Kidney capillary endothelial cell (primary cell): ENCODE measurements at regions not wholly inside any gene's neighbourhood (a gene's known extent, or its start where the extent isn't known, plus 50 kb on each side); places are given as distances from the start of the nearest gene placed in this dataset.
A peak's percentile ranks its signal among the peaks of the same experiment; 100 is the strongest.
"Not testable (repeated sequence)": the region's sequence is repeated elsewhere in the genome, so short reads cannot be mapped to it uniquely, and the experiment has no call there.

Experiments
- DNase-seq: peaks from one replicate; pipeline ENCODE4 v3.0.0-alpha.2; 2018; ENCODE audit warnings: low spot score

- no peak for DNase-seq
These were observed 94.3 kb upstream of the FRMD4A start for GRCh38 chr10:14425034-14425433.

DNA sequence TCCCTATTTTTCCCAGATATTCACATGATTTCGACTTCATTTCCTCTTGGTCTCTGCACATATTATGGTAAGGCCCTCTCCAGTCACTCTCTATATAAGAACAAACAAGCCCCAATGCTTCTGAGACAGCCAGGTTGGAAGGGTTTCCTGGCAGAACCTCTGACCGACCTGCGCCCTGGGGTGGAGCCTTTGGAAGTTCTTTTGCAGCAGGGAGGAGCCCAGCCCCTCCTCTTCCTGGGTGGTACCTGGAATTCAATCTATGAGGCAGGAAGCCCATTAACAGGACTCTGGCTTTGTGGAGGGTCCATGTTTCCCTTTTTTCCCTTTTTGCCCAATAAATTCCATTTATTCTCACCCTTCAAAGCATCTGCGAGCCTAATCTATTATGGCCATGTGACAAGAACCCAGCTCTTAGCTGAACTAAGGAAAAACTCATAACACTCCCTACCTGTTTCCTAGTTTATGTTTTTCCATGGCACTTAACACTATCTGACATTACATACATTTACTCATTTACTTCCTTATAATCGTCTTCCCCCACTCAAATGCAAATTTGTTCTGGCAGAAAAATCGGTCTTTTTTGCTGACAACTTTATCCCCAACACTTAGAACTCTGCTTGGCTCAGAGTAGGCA lies 92.5 kb upstream of the FRMD4A start:
- DNase-seq, result no peak

DNA sequence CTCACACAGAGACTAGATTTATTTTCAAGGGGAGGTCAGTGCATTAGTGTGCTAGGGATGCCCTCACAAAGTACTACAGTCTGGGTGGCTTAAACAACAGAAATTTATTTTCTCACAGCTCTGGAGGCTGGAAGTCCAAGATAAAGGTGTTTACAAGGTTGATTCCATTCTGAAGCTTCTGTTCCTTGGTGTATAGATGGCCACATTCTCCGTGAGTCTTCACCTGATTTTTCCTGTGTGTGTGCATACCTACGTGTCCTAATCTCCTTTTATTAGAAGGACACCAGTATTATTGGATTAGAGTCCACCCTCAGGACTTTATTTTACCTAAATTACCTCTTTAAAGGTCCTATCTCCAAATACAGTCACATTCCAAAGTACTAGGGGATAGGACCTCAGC lies 91.7 kb upstream of the FRMD4A start:
- no peak for DNase-seq

- DNase-seq, result no peak
These were observed 91.2 kb upstream of the FRMD4A start for GRCh38 chr10:14421941-14422340.

GRCh38 chr10:14417336-14417735 lies 86.6 kb upstream of the FRMD4A start:
- not testable (repeated sequence) for DNase-seq

- no peak for DNase-seq
These were observed 85.6 kb upstream of the FRMD4A start for GRCh38 chr10:14416308-14416700.

DNA sequence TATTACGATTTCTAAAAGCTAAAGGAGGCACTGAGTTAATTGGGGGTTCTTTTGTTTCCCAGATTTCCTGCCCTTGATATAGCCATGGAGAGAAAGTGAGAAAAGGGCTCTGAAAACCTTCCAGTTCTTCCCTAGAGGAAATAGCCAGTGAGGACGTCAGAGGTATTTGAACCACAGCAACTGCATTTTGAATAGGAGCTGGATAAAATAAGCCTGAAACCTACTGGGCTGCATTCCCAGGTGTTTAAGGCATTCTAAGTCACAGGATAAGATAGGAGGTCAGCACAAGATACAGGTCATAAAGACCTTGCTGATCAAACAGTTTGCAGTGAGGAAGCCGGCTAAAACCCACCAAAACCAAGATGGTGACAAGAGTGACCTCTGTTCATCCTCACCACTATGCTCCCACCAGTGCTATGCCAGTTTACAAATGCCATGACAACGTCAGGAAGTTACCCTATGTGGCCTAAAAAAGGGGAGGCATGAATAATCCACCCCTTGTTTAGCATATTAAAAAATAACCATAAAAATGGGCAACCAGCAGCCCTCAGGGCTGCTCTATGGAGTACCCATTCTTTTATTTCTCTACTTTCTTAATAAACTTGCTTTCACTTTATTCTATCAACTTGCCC lies 85.1 kb upstream of the FRMD4A start:
- DNase-seq, result no peak

- DNase-seq, result peak; percentile 10
These were observed 84.2 kb upstream of the FRMD4A start for GRCh38 chr10:14414901-14415300.

DNA sequence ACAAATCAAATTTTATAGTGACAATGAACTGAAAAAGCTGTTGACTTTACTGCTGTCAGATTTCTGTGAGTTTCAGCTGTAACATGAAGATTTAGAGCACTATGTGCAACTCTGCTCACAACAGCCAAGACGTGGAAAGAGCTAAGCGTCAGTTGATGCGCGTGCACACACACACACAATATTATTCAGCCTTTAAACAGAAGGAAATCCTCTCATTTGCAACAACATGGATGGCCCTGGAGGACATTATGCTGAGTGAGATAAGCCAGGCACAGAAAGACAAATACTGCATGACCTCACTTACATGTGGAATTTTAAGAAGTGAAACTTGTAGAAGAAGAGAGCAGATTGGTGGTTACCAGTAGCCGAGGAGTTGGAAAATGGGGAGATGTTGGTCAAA lies 82.8 kb upstream of the FRMD4A start:
- DNase-seq, result no peak

- no peak for DNase-seq
These were observed 81.9 kb upstream of the FRMD4A start for GRCh38 chr10:14412624-14413023.

DNA sequence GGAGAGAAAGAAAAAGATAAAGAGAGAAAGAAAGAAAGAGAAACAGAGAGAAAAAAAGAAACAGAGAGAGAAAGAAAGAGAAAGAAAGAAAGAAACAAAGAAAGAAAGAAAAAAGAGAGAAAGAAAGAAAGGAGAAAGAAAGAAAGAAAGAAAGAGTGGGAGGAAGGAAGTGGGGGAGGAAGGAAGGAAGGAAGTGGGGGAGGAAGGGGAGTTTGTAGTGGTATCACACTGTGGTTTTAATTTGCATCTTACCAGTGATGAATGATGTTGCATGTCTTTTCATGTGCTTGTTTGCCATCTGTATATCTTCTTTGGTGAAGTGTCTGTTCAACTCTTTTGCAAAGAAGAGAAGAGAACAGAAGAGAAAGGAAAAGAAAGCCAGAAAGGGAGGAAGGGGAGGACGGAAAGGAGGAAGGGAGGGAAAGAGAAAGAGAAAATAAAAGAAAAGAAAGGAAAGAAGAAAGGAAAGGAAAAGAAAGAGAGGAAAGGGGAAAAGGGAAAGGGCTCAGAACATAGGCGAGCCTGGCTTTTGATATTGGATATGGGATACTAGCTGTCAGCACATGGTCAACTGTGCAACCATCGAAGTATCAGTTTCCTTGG lies 79.2 kb upstream of the FRMD4A start:
- DNase-seq, result no peak

DNA sequence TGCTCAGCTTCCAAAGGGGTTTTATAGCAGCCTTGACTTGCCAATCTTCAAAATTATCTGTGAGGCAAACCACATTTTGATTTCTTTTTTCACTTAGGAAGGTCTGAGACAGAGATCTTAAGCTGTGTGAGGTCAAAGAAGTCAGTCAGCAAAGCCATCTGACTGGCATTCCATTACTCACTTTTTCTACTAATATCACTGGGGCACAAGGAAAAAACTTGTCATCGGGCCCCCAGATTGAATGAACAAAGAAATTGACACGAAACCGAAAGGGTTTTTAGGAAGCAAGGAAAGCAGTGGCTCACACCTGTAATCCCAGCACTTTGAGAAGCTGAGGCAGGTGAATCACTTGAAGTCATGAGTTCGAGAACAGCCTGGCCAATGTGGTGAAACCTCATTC lies 78.5 kb upstream of the FRMD4A start:
- DNase-seq, result no peak

GRCh38 chr10:14408139-14408538 lies 77.4 kb upstream of the FRMD4A start:
- DNase-seq, result no peak

DNA sequence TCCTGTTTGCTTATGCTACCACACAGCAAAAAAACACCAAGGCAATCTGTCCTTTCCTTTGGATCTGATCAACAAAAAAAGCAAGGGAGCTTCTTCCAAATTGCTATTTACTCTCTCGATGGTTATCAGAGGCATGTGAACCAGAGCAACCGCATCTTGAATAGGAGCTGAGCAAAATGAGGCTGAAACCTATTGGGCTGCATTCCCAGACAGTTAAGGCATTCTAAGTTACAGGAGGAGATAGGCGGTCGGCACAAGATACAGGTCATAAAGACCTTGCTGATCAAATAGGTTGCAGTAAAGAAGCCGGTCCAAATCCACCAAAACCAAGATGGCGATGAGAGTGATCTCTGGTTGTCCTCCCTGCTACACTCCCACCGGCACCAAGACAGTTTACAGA lies 76.8 kb upstream of the FRMD4A start:
- no peak for DNase-seq

DNA sequence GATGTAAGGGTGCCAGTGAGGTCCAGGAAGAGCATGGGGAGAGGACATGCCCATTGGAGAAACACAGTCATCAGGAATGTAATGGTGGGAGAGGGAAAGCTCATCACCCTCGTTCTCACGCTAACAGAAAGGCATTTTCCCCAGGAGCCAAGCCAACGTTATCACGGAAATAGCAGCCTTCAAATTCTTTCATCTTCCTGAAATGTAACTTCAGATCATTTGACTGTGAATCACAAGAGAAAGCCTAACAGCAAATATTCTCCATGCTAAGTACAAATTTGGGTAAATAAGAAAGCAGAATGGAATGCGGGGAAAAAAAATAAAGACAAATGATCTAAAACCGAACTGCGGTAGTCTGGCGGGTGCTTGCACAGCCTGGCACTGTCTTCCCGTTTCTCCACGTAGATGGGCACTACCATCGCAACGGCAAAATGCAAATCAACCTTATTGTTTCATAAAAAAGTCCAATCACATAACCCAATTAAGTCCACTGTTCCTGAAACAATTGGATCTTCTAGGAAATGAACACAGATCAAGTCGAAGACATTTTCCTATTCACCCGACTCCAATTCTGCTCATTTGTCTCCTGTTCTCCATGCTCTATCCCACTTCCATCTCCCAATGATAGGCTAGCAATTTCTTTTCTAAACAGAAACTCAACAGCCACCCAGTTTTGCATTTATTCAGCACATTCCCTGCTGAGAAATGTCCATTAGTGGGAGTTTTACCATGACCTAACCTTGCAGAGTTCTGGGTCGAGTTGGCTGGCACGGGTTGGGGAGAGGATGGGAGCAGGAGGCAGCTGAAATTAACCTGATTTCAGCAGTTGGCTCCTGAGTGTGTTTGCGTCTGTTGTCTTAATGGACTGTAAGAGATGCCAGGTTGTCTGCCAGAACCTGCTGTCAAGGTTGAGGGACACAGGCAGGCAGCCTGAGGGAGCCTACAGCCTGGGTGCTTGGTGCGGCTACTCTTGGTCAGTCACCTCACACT lies 74.6 kb upstream of the FRMD4A start:
- no peak for DNase-seq

DNA sequence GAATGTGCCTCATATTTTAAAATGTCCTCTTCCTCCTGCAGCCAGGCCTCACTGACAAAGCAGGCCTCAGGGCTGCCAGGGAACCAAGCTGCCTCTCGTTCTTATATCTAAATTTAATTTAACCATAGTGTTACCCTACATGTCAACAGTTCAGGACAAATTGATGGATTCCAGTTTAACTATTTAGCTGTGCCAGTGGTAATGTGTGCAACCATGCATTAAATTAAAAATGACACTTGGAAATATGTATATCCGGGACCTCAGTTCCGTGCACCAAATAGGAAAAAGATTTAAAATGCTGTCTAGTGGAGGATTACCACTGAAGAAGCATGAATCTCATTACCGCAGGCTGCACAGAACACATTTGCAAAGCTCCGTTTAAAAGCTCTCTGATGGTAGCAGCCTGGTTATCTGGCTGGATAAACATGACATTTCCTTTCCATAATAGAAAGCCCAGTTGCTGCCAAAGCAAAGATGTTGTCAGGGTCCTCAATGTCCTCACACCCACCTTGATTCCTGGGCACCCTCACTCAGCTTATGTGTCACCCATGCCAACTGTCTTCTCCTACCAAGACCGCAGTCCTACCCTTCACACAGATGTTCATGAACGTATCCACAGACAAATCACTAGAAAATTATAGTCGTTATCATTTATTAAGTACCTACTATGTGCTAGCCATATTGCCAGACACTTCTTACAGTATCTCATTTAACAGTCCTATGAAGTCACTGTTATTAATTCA lies 73.3 kb upstream of the FRMD4A start:
- DNase-seq, result no peak

DNA sequence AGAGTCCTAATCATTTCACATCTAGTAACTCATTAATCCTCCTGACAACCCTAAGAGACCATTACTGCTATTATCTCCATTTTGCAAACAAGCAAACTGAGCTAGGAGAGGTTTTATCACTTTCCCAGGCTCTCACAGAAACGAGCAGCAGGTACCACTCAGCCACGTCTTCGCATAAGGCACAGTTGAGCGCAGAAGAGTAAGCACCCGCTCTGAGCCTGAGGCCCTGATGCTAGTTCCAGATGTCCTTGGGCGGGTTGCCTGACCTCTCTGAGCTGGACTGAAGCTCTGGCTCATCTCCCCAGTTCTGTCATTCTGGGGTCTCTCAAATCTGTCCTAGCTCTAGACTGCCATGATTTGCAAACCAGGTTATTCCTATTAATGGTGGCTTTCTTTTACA lies 72.6 kb upstream of the FRMD4A start:
- no peak for DNase-seq

DNA sequence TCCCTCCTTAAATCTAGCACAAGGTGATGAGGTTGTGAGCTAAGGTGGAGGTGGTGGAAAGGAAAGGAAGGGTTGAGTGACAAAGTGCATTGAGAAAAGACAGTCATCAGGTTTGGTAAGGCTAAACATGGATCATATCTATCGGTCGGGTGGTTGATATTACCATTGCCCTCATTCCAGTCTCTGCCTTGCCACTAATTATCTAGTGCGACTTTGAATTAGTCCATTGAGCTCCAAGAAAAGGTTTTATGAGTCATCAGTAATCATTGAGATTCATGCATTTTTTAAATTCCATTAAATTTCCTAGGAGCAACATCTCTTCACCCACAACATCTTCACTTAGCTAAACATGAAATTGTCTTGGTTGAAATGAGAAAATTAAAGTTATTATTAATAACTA lies 68.9 kb upstream of the FRMD4A start:
- no peak for DNase-seq

DNA sequence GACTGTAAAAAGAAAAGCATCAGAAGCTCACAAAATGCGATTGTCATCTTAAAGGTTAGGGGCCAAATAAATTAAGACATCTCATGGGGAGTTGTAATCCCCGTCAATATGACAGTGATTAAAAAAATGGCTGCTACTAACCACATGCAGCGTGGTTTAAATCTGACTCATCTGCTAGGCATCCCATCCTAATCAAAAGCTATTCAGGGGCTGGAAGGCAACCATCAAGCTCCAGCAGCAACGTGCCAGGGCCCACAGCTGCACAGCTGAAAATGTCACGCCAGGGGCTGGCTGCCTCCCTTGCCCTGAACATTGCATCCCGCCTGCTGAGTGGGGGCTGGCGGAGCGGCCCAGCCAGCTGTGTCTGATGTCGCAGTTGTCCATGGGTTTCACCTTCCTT lies 66.3 kb upstream of the FRMD4A start:
- no peak for DNase-seq

DNA sequence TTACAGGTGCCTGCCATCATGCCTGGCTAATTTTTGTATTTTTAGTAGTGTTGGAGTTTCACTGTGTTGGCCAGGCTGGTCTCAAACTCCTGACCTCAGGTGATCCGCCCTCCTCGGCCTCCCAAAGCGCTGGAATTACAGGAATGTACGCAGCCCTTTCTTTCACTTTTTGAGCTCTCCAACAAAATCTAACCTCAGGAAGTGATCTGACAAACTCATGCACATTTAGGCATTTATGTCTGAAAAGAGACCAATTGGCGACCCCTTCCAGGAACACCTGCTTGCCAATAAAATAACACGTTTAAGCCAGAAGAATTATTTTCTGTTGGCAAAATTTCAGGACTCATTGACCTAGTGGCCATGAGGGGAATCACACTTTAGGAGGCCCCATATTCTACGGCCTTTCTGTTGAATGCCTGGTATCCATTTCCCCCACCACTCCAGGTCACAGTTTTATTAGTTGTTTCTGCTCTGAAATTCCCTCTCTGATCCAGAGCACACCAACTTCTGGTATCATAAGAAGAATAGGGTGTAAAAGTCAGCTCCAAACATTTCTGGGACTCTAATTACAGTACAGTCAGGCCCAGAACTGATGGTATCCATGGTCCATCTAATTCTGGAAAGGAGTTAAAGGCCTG lies 65.8 kb upstream of the FRMD4A start:
- no peak for DNase-seq

GRCh38 chr10:14394179-14394578 lies 63.5 kb upstream of the FRMD4A start:
- no peak for DNase-seq
